Type B pancreatic cell (in vitro differentiated cells): ENCODE measurements at regions not wholly inside any gene's neighbourhood (a gene's known extent, or its start where the extent isn't known, plus 50 kb on each side); places are given as distances from the start of the nearest gene placed in this dataset.

Experiments used
- DNase-seq: peaks from one replicate; pipeline ENCODE4 v3.0.0; 2021; ENCODE audit warnings: mixed read lengths; ENCODE audit not compliant: unreplicated experiment; ENCODE audit errors: extremely low spot score
- H3K27ac Mint-ChIP-seq: 2 replicates; pipeline ENCODE4 v1.8.0; 2021; ENCODE audit warnings: mild to moderate bottlenecking, mixed read lengths
- H3K27me3 Mint-ChIP-seq: 2 replicates; pipeline ENCODE4 v1.8.0; 2021; ENCODE audit warnings: mixed read lengths
- H3K36me3 Mint-ChIP-seq: 2 replicates; pipeline ENCODE4 v1.8.0; 2021; ENCODE audit warnings: mixed read lengths
- H3K4me1 Mint-ChIP-seq: one replicate; pipeline ENCODE4 v1.8.0; 2021; ENCODE audit warnings: mixed read lengths; ENCODE audit not compliant: unreplicated experiment
- H3K4me3 Mint-ChIP-seq: 2 replicates; pipeline ENCODE4 v1.8.0; 2021; ENCODE audit warnings: mild to moderate bottlenecking, mixed read lengths
- H3K9me3 Mint-ChIP-seq: 2 replicates; pipeline ENCODE4 v1.8.0; 2021; ENCODE audit warnings: mixed read lengths
- CTCF ChIP-seq: fragments of 200-600 bp; sonication (generic); conservative IDR thresholded peaks from 2 replicates; pipeline ENCODE4 v1.5.0; 2021; ENCODE audit warnings: antibody characterized with exemption, mild to moderate bottlenecking

DNA sequence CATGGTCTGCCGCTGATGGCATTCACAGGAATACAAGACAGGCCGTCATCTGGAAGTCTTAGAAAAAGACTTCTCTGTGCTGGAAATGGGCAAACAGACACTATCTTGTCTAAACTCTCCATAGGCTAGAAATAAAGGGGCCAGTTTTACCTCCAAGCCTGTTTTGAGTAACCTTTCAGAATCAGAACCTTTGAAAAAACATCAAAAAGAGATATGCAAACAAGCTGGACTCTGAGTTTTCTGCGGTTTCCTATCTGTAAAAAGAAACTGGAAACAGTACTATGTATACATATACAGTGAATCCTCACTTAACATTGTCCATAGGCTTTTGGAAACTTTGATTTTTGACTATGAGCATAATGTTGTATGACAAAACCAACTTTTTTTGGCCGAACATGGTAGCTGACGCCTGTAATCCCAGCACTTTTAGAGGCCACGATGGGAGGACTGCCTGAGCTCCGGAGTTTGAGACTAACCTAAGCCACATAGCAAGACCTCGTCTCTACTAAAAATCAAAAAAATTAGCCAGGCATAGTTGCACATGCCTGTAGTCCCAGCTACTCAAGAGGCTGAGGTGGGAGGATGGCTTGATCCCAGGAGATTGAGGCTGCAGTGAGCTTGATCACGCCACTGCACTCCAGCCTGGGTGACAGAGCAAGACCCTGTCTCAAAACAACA lies 92.9 kb upstream of the MAX start:
- Mint-ChIP-seq H3K27ac (no peak overlapping the region), H3K9me3 (no peaks in the 10 kb centered on the region), H3K27me3 (no peaks in the 10 kb centered on the region), H3K36me3 (no peaks in the 10 kb centered on the region), H3K4me3 (no peak overlapping the region), H3K4me1 (no peaks in the 10 kb centered on the region)
- TF ChIP-seq CTCF: no peak
- DNase-seq: no peak

- H3K36me3 Mint-ChIP-seq: no peaks in the 10 kb centered on the region
- no peak for DNase-seq
- H3K4me3 Mint-ChIP-seq: no peak overlapping the region
- TF ChIP-seq CTCF: no peak
- H3K4me1 Mint-ChIP-seq: no peaks in the 10 kb centered on the region
- no peaks in the 10 kb centered on the region for H3K27me3 Mint-ChIP-seq
- no peaks in the 10 kb centered on the region for H3K9me3 Mint-ChIP-seq
- no peak overlapping the region for H3K27ac Mint-ChIP-seq
Measured at GRCh38 chr14:65198346-65198745, 96.0 kb upstream of the MAX start.

- Mint-ChIP-seq H3K27ac (no peak overlapping the region), H3K36me3 (no peaks in the 10 kb centered on the region), H3K9me3 (no peaks in the 10 kb centered on the region), H3K4me1 (peaks cover 6% of the 10 kb centered on the region), H3K4me3 (no peak overlapping the region), H3K27me3 (no peaks in the 10 kb centered on the region)
- TF ChIP-seq CTCF: no peak
- DNase-seq: no peak
Measured at GRCh38 chr14:65200454-65200853, 98.1 kb upstream of the MAX start.

- no peak overlapping the region for H3K4me3 Mint-ChIP-seq
- H3K9me3 Mint-ChIP-seq: no peaks in the 10 kb centered on the region
- DNase-seq: no peak
- TF ChIP-seq CTCF: no peak
- no peaks in the 10 kb centered on the region for H3K36me3 Mint-ChIP-seq
- no peak overlapping the region for H3K27ac Mint-ChIP-seq
- peaks cover 12% of the 10 kb centered on the region for H3K4me1 Mint-ChIP-seq
- no peaks in the 10 kb centered on the region for H3K27me3 Mint-ChIP-seq
Measured at GRCh38 chr14:65203574-65203973, 101.3 kb upstream of the MAX start.

- no peak for TF ChIP-seq CTCF
- no peaks in the 10 kb centered on the region for H3K9me3 Mint-ChIP-seq
- DNase-seq: no peak
- no peak overlapping the region for H3K4me3 Mint-ChIP-seq
- H3K36me3 Mint-ChIP-seq: no peaks in the 10 kb centered on the region
- H3K27me3 Mint-ChIP-seq: no peaks in the 10 kb centered on the region
- no peak overlapping the region for H3K27ac Mint-ChIP-seq
- H3K4me1 Mint-ChIP-seq: peaks cover 12% of the 10 kb centered on the region
Measured at GRCh38 chr14:65204056-65204455, 101.7 kb upstream of the MAX start.

GRCh38 chr14:65206078-65206447 lies 103.7 kb upstream of the MAX start:
- Mint-ChIP-seq H3K36me3 (no peaks in the 10 kb centered on the region), H3K9me3 (no peaks in the 10 kb centered on the region), H3K27ac (no peak overlapping the region), H3K4me1 (peaks cover 20% of the 10 kb centered on the region), H3K4me3 (no peak overlapping the region), H3K27me3 (no peaks in the 10 kb centered on the region)
- DNase-seq: no peak
- TF ChIP-seq CTCF: no peak
